A673 (cell line): ENCODE measurements at regions not wholly inside any gene's neighbourhood (a gene's known extent, or its start where the extent isn't known, plus 50 kb on each side); places are given as distances from the start of the nearest gene placed in this dataset.

Source experiments
- BruUV-seq: library from RNA; stranded (reverse); fragments of 400-500 nt; replicated peaks from 2 replicates; lab custom pipeline; 2021; lab: Mats Ljungman, UMichigan
- CTCF ChIA-PET: fragments of 300-600 bp; sonication (Branson Sonifier 250); formaldehyde crosslinking; loops from one replicate; lab custom pipeline; 2022; ENCODE audit warnings: antibody characterized with exemption; lab: Charles Lee
- POLR2A ChIA-PET: fragments of 300-600 bp; sonication (Branson Sonifier 250); formaldehyde crosslinking; loops from one replicate; lab custom pipeline; 2022; ENCODE audit warnings: antibody characterized with exemption; ENCODE audit not compliant: low non-redundant PET; lab: Charles Lee
- DNase-seq: peaks from one replicate; pipeline ENCODE4 v3.0.0-alpha.2; 2015; ENCODE audit warnings: low spot score
- H3K27ac ChIP-seq: fragments of 200-600 bp; sonication (generic); 2 replicates; pipeline ENCODE4 v1.5.1; 2016; ENCODE audit warnings: mixed run types, low read depth, mild to moderate bottlenecking, mixed read lengths, antibody characterized with exemption, low read length; ENCODE audit not compliant: poor library complexity, severe bottlenecking
- H3K27me3 ChIP-seq: fragments of 200-600 bp; sonication (generic); replicated peaks from 2 replicates; pipeline ENCODE4 v1.6.1; 2017; ENCODE audit warnings: mixed run types, low read depth, mild to moderate bottlenecking, mixed read lengths, antibody characterized with exemption, low read length; ENCODE audit not compliant: insufficient read depth, poor library complexity
- H3K36me3 ChIP-seq: fragments of 200-600 bp; sonication (generic); 2 replicates; pipeline ENCODE4 v1.6.1; 2016; ENCODE audit warnings: mixed run types, mild to moderate bottlenecking, mixed read lengths, antibody characterized with exemption, low read length; ENCODE audit not compliant: insufficient read depth, poor library complexity, severe bottlenecking
- H3K4me1 ChIP-seq: fragments of 200-600 bp; sonication (generic); 2 replicates; pipeline ENCODE4 v1.6.1; 2017; ENCODE audit warnings: mixed run types, mild to moderate bottlenecking, mixed read lengths, antibody characterized with exemption, low read length; ENCODE audit not compliant: insufficient read depth, poor library complexity, severe bottlenecking
- H3K4me3 ChIP-seq: fragments of 200-600 bp; sonication (generic); 2 replicates; pipeline ENCODE4 v1.5.1; 2016; ENCODE audit warnings: low read depth, mixed run types, mild to moderate bottlenecking, mixed read lengths, low read length; ENCODE audit not compliant: poor library complexity, severe bottlenecking
- H3K9me3 ChIP-seq: fragments of 200-600 bp; sonication (generic); 2 replicates; pipeline ENCODE4 v1.6.1; 2016; ENCODE audit warnings: mixed run types, low read depth, mild to moderate bottlenecking, mixed read lengths, antibody characterized with exemption, low read length; ENCODE audit not compliant: poor library complexity, severe bottlenecking
- EZH2 ChIP-seq: fragments of 200-600 bp; sonication (generic); IDR thresholded peaks from 2 replicates; pipeline ENCODE4 v1.6.1; 2017; ENCODE audit warnings: borderline replicate concordance, low read depth, mild to moderate bottlenecking, mixed read lengths, antibody characterized with exemption, low read length; ENCODE audit not compliant: poor library complexity, severe bottlenecking
- intact Hi-C: fragments of 100-400 bp; cut with micrococcal nuclease; formaldehyde crosslinking; loops from one replicate; pipeline ENCODE4 v1.10.0; 2022; ENCODE audit not compliant: unreplicated experiment
- TF ChIP-seq, protein P1 (sequence below): fragments of 300-800, 200-600 bp; sonication (generic); conservative IDR thresholded peaks from 2 replicates; pipeline ENCODE4 v1.5.1; 2017; ENCODE audit warnings: low read depth, mild to moderate bottlenecking, antibody characterized with exemption, low read length, moderate library complexity, mixed read lengths

DNA sequence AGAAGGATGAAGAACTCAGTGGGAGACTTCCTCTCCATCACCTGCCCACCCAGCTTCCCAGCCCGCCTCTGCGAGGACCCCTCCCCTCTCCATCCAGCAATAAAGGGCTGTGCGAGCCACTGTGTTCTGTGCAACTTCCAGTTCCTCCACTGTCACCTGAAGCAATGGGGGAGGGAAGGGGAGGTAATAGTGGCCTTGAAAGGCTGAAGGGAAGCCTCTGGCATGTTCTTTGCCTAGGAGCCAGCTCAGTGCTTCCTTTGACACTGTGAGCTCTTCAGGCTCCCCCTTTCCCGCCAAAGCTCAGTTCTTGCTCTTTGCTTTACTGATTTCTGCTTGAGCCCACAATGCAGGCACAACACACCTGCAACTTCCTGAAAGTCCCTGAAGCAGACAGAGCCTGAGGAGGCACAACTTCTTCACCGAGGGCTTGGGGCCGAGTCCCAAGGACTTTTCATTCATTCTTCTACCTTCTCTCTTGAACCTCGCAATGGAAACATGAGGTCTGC lies 73.2 kb upstream of the DOCK9 start:
- H3K36me3 ChIP-seq: no peaks in the 10 kb centered on the region
- POLR2A ChIA-PET: no interaction called here
- DNase-seq: no peak
- no peaks in the 10 kb centered on the region for H3K4me1 ChIP-seq
- no TSS peak for BruUV-seq
- TF ChIP-seq, protein P1, sequence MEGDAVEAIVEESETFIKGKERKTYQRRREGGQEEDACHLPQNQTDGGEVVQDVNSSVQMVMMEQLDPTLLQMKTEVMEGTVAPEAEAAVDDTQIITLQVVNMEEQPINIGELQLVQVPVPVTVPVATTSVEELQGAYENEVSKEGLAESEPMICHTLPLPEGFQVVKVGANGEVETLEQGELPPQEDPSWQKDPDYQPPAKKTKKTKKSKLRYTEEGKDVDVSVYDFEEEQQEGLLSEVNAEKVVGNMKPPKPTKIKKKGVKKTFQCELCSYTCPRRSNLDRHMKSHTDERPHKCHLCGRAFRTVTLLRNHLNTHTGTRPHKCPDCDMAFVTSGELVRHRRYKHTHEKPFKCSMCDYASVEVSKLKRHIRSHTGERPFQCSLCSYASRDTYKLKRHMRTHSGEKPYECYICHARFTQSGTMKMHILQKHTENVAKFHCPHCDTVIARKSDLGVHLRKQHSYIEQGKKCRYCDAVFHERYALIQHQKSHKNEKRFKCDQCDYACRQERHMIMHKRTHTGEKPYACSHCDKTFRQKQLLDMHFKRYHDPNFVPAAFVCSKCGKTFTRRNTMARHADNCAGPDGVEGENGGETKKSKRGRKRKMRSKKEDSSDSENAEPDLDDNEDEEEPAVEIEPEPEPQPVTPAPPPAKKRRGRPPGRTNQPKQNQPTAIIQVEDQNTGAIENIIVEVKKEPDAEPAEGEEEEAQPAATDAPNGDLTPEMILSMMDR: no peak
- TF ChIP-seq EZH2: no peak
- H3K9me3 ChIP-seq: no peaks in the 10 kb centered on the region
- intact Hi-C loops: no loop called here
- H3K4me3 ChIP-seq: no peak overlapping the region
- CTCF ChIA-PET: interaction anchor here (0.7 kb wide), 1 partner anchor 77 kb away, joined by 3 read pairs; no protein-coding TSS in a partner anchor
- H3K27ac ChIP-seq: no peak overlapping the region
- H3K27me3 ChIP-seq: no peaks in the 10 kb centered on the region

DNA sequence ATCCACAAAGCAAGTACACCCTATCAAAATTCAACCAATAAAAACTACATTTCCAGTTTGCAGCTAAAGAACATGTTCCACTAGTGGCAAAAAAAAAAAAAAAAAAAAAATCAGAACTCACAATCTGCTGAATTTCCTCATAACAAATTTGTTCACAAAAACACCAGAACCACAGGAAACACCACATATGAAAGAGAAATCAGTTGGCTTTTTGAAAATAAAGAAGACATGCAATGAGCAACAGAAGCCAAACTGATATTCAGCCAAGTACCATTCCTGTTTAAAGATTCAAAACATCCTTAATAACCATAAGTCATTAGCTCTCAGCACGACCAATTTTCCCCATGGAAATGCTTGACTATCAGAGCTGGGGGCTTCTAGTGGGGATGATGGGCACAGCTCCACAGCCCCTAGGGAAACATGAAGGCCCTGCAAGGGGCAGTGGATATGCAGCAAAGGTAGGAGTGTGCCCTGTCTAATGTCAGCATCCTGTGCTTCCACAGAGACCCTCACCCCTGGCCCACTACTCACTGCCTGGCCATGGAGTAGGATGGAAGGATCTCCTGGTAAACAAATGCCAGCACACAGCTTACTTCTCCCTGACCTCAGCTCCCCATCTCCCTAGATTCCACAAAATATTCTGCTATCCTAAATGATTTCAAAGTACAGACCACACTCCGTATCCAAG lies 74.0 kb upstream of the DOCK9 start:
- DNase-seq: no peak
- no peak for TF ChIP-seq EZH2
- TF ChIP-seq, protein P1: no peak
- no peak overlapping the region for H3K27ac ChIP-seq
- no peaks in the 10 kb centered on the region for H3K4me1 ChIP-seq
- no peak overlapping the region for H3K4me3 ChIP-seq
- H3K36me3 ChIP-seq: no peaks in the 10 kb centered on the region
- H3K9me3 ChIP-seq: no peaks in the 10 kb centered on the region
- no peaks in the 10 kb centered on the region for H3K27me3 ChIP-seq
- intact Hi-C loops: no loop called here
- ChIA-PET CTCF (interaction anchor here (0.7 kb wide), 1 partner anchor 76 kb away, joined by 3 read pairs; no protein-coding TSS in a partner anchor), POLR2A (no interaction called here)
- no TSS peak for BruUV-seq

DNA sequence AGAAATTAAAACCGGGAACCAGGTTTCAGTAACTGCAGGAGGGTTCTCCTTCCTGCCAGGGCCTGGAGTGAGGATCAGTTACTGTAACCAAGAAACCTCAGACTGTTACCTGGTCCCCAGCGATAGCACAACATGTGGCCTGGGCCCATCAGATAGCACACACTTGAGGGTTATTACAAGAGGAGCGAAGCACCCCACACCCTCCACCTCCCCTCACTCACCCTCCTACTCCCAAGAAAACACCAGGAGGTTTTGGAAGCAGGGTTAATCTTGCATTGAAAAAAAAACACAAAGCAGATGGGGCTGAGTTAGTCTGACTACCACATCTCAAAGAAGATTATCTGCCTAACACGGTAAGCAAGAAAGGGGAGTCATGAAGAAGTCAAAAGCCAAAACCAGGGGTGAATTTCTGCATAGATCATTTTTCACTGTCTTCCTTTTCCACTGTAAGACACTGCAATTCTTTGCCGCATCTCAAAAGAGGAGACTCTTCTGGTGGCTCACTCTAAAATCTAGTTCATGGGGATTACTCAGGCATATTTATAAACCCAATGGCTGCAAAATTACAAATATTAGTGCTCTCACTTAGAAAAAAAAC lies 75.9 kb upstream of the DOCK9 start:
- no peaks in the 10 kb centered on the region for H3K27me3 ChIP-seq
- H3K27ac ChIP-seq: no peak overlapping the region
- ChIA-PET CTCF (no interaction called here), POLR2A (no interaction called here)
- no peaks in the 10 kb centered on the region for H3K4me1 ChIP-seq
- intact Hi-C loops: no loop called here
- BruUV-seq: no TSS peak
- TF ChIP-seq EZH2: no peak
- TF ChIP-seq, protein P1: no peak
- no peak overlapping the region for H3K4me3 ChIP-seq
- DNase-seq: no peak
- no peaks in the 10 kb centered on the region for H3K36me3 ChIP-seq
- no peaks in the 10 kb centered on the region for H3K9me3 ChIP-seq
